Endothelial cell of umbilical vein (primary cell): ENCODE measurements at regions not wholly inside any gene's neighbourhood (a gene's known extent, or its start where the extent isn't known, plus 50 kb on each side); places are given as distances from the start of the nearest gene placed in this dataset.

Source experiments
- BruUV-seq: library from RNA; stranded (reverse); fragments of 400-500 nt; replicated peaks from 2 replicates; lab custom pipeline; 2021; lab: Mats Ljungman, UMichigan
- CTCF ChIA-PET: fragments of 300-600, 350-600 bp; sonication (Branson Sonifier 250); formaldehyde crosslinking; loops from one replicate; lab custom pipeline; 2021; ENCODE audit warnings: antibody characterized with exemption, inconsistent platforms; lab: Charles Lee
- POLR2A ChIA-PET: fragments of 300-600, 350-600 bp; sonication (Branson Sonifier 250); formaldehyde crosslinking; loops from one replicate; lab custom pipeline; 2021; ENCODE audit warnings: antibody characterized with exemption, inconsistent platforms; lab: Charles Lee
- DNase-seq: peaks from one replicate; pipeline ENCODE4 v3.0.0-alpha.2; 2011; ENCODE audit warnings: low read depth, low spot score
- FAIRE-seq: peaks from 2 replicates; lab custom pipeline; 2011; peaks lifted over from hg19 to GRCh38; lab: Jason Lieb, UNC
- H2AFZ ChIP-seq: 2 replicates; pipeline ENCODE4 v1.6.0; 2012; ENCODE audit warnings: low read depth, low read length, control low read depth, inconsistent platforms
- H3K27ac ChIP-seq: 2 replicates; pipeline ENCODE4 v1.5.1; 2011; ENCODE audit warnings: low read depth, mild to moderate bottlenecking, control low read depth, low read length, moderate library complexity; ENCODE audit not compliant: insufficient read depth
- H3K27me3 ChIP-seq, 2 experiments: 2 replicates each; pipeline versions ENCODE4 v1.6.0 to v1.6.1; 2011; ENCODE audit warnings: low read length in 2 of 2, mixed read lengths in 1 of 2; ENCODE audit not compliant: control insufficient read depth in 2 of 2, insufficient read depth in 2 of 2
- H3K36me3 ChIP-seq, 2 experiments: 2 replicates in 1 of 2; 3 replicates in 1 of 2; pipeline ENCODE4 v1.5.1; 2011; ENCODE audit warnings: low read length in 2 of 2, mild to moderate bottlenecking in 1 of 2, moderate library complexity in 1 of 2; ENCODE audit not compliant: control insufficient read depth in 2 of 2, insufficient read depth in 2 of 2; ENCODE audit errors: extremely low read depth in 1 of 2
- H3K4me1 ChIP-seq: 3 replicates; pipeline ENCODE4 v1.5.1; 2011; ENCODE audit warnings: mild to moderate bottlenecking, low read length; ENCODE audit not compliant: control insufficient read depth, insufficient read depth; ENCODE audit errors: extremely low read depth
- H3K4me2 ChIP-seq: 2 replicates; pipeline ENCODE4 v1.6.1; 2011; ENCODE audit warnings: low read length, control low read depth, mixed read lengths; ENCODE audit not compliant: insufficient read depth
- H3K4me3 ChIP-seq, 3 experiments: fragments of 200-600 bp in 1 of 3; sonication (generic), shearing (Covaris generic) in 1 of 3; replicated peaks in 1 of 3; 2 replicates each; pipeline ENCODE4 v1.5.1; 2011 to 2016; ENCODE audit warnings: control low read depth in 3 of 3, low read length in 3 of 3, mild to moderate bottlenecking in 2 of 3, inconsistent platforms in 1 of 3, low read depth in 1 of 3, moderate library complexity in 1 of 3; ENCODE audit not compliant: insufficient read depth in 1 of 3
- H3K79me2 ChIP-seq: 2 replicates; pipeline ENCODE4 v1.6.0; 2012; ENCODE audit warnings: low read length, inconsistent platforms; ENCODE audit not compliant: control insufficient read depth, insufficient read depth
- H3K9ac ChIP-seq: replicated peaks from 2 replicates; pipeline ENCODE3; 2011; ENCODE audit warnings: low read length, control low read depth; ENCODE audit not compliant: insufficient read depth; ENCODE audit errors: extremely low read depth
- H3K9me1 ChIP-seq: replicated peaks from 3 replicates; pipeline ENCODE4 v1.6.0; 2011; ENCODE audit warnings: mild to moderate bottlenecking, low read length; ENCODE audit not compliant: control insufficient read depth, insufficient read depth; ENCODE audit errors: extremely low read depth
- H3K9me3 ChIP-seq: replicated peaks from 2 replicates; pipeline ENCODE4 v1.5.1; 2012; ENCODE audit warnings: low read length, inconsistent platforms; ENCODE audit not compliant: control insufficient read depth, insufficient read depth
- H4K20me1 ChIP-seq: replicated peaks from 2 replicates; pipeline ENCODE3; 2011; ENCODE audit warnings: mild to moderate bottlenecking, low read length; ENCODE audit not compliant: control insufficient read depth, insufficient read depth; ENCODE audit errors: extremely low read depth
- EZH2 ChIP-seq: IDR thresholded peaks from 2 replicates; pipeline ENCODE4 v1.6.1; 2012; ENCODE audit warnings: borderline replicate concordance, low read depth, mild to moderate bottlenecking, moderate library complexity, low read length, inconsistent platforms; ENCODE audit not compliant: severe bottlenecking
- FOS ChIP-seq: IDR thresholded peaks from 2 replicates; pipeline ENCODE4 v1.6.1; 2011; ENCODE audit warnings: mild to moderate bottlenecking, low read length, moderate library complexity, borderline replicate concordance; ENCODE audit not compliant: insufficient read depth
- MYC ChIP-seq: IDR thresholded peaks from one replicate; pipeline ENCODE4 v1.6.1; 2011; ENCODE audit warnings: mild to moderate bottlenecking, low read depth, low read length
- POLR2A ChIP-seq: IDR thresholded peaks from 2 replicates; pipeline ENCODE4 v1.6.1; 2012; ENCODE audit warnings: low read depth, mild to moderate bottlenecking, control low read depth, low read length
- POLR2AphosphoS5 ChIP-seq: IDR thresholded peaks from 2 replicates; pipeline ENCODE4 v1.6.1; 2012; ENCODE audit warnings: low read depth, mild to moderate bottlenecking, control low read depth, low read length, moderate library complexity; ENCODE audit not compliant: insufficient read depth
- dilution Hi-C: fragments of 300-500 bp; cut with MboI; formaldehyde crosslinking; loops from one replicate; pipeline ENCODE4 v1.15.0; 2019; ENCODE audit warnings: low sequenced_read_pairs; ENCODE audit not compliant: extremely low pct_ligation_motif_present
- intact Hi-C: fragments of 100-400 bp; cut with micrococcal nuclease; formaldehyde crosslinking; loops from one replicate; pipeline ENCODE4 v1.10.0; 2022
- TF ChIP-seq, protein P1 (sequence below): IDR thresholded peaks from 2 replicates; pipeline ENCODE4 v1.6.1; 2011; ENCODE audit not compliant: insufficient read depth, insufficient read length
- TF ChIP-seq, protein P2 (sequence below), 2 donors: IDR thresholded peaks; 1 replicate in 1 of 2; 2 replicates in 1 of 2; pipeline ENCODE4 v1.5.1; 2011; ENCODE audit warnings: low read length in 2 of 2, mild to moderate bottlenecking in 2 of 2, moderate library complexity in 2 of 2, control low read depth in 1 of 2, inconsistent platforms in 1 of 2, low read depth in 1 of 2; ENCODE audit not compliant: insufficient read depth in 1 of 2; ENCODE audit errors: extremely low read depth in 1 of 2

DNA sequence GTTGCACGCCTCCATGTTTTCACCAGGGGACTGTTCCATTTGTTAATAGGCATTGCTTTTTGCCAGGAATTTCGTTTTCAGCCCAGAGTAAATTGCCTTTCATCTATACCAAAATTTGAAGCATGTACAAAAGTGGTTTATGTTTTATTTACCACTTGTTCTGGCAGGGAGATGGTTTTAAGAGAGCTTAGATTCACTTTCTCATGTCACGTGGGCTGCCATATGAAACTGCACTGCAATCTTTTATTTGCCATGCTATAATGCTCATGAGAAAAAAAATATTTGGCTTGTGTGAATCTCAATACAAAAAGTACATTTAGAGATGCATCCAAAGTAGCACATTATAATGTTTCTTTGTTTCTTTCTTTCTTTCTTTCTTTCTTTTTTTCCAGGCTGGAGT, 284.1 kb upstream of the GRIA1 start:
- POLR2A ChIA-PET, result no interaction called here
- Histone ChIP-seq H3K9me1 (no peaks in the 10 kb centered on the region), H3K79me2 (no peaks in the 10 kb centered on the region), H3K27me3 (no peaks in the 10 kb centered on the region), H3K36me3 (no peaks in the 10 kb centered on the region), H3K4me2 (no peak overlapping the region), H3K9me3 (no peaks in the 10 kb centered on the region), H2AFZ (no peak overlapping the region), H4K20me1 (no peaks in the 10 kb centered on the region), H3K9ac (no peak overlapping the region), H3K4me3 (no peak overlapping the region), H3K4me1 (no peaks in the 10 kb centered on the region), H3K27ac (no peak overlapping the region)
- intact Hi-C loops, result no loop called here
- BruUV-seq, result no TSS peak
- dilution Hi-C loops, result no loop called here
- FAIRE-seq, result no peak
- CTCF ChIA-PET, result no interaction called here
- DNase-seq, result no peak
- TF ChIP-seq FOS, result no peak
- TF ChIP-seq, protein P1, sequence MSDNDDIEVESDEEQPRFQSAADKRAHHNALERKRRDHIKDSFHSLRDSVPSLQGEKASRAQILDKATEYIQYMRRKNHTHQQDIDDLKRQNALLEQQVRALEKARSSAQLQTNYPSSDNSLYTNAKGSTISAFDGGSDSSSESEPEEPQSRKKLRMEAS, result no peak
- no peak for TF ChIP-seq EZH2
- TF ChIP-seq, protein P2, sequence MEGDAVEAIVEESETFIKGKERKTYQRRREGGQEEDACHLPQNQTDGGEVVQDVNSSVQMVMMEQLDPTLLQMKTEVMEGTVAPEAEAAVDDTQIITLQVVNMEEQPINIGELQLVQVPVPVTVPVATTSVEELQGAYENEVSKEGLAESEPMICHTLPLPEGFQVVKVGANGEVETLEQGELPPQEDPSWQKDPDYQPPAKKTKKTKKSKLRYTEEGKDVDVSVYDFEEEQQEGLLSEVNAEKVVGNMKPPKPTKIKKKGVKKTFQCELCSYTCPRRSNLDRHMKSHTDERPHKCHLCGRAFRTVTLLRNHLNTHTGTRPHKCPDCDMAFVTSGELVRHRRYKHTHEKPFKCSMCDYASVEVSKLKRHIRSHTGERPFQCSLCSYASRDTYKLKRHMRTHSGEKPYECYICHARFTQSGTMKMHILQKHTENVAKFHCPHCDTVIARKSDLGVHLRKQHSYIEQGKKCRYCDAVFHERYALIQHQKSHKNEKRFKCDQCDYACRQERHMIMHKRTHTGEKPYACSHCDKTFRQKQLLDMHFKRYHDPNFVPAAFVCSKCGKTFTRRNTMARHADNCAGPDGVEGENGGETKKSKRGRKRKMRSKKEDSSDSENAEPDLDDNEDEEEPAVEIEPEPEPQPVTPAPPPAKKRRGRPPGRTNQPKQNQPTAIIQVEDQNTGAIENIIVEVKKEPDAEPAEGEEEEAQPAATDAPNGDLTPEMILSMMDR (IDR thresholded peaks at IDR 0.05; ENCODE audit: extremely low read depth in 1 of 2, insufficient read depth in 1 of 2, low read depth in 1 of 2, low read length in 2 of 2), result no peak
- TF ChIP-seq POLR2A, result no peak
- TF ChIP-seq POLR2AphosphoS5, result no peak
- no peak for TF ChIP-seq MYC
